Mesothelial cell of epicardium (in vitro differentiated cells): ENCODE measurements at regions not wholly inside any gene's neighbourhood (a gene's known extent, or its start where the extent isn't known, plus 50 kb on each side); places are given as distances from the start of the nearest gene placed in this dataset.
"Not testable (repeated sequence)": the region's sequence is repeated elsewhere in the genome, so short reads cannot be mapped to it uniquely, and the experiment has no call there.

Source experiments
- DNase-seq, 2 experiments: peaks; one replicate each; pipeline ENCODE4 v3.0.0; 2021; ENCODE audit warnings: low spot score in 2 of 2; ENCODE audit not compliant: unreplicated experiment in 2 of 2
- H3K27ac Mint-ChIP-seq: 2 replicates; pipeline ENCODE4 v1.8.0; 2021; ENCODE audit warnings: mixed read lengths
- H3K27me3 Mint-ChIP-seq: 2 replicates; pipeline ENCODE4 v1.8.0; 2021; ENCODE audit warnings: low read depth, mixed read lengths
- H3K36me3 Mint-ChIP-seq: 2 replicates; pipeline ENCODE4 v1.8.0; 2021; ENCODE audit warnings: mixed read lengths
- H3K4me1 Mint-ChIP-seq: 2 replicates; pipeline ENCODE4 v1.8.0; 2021; ENCODE audit warnings: mixed read lengths
- H3K4me3 Mint-ChIP-seq: 2 replicates; pipeline ENCODE4 v1.8.0; 2021; ENCODE audit warnings: mild to moderate bottlenecking, moderate library complexity, mixed read lengths
- H3K9me3 Mint-ChIP-seq: 2 replicates; pipeline ENCODE4 v1.8.0; 2021; ENCODE audit warnings: mixed read lengths
- CTCF ChIP-seq: fragments of 200-600 bp; sonication (generic); IDR thresholded peaks from one replicate; pipeline ENCODE4 v1.5.0; 2021; ENCODE audit warnings: antibody characterized with exemption; ENCODE audit not compliant: unreplicated experiment

- DNase-seq, result no peak
- no peaks in the 10 kb centered on the region for H3K27me3 Mint-ChIP-seq
- H3K36me3 Mint-ChIP-seq, result no peaks in the 10 kb centered on the region
- peaks cover 23% of the 10 kb centered on the region for H3K9me3 Mint-ChIP-seq
- TF ChIP-seq CTCF, result no peak
- H3K4me3 Mint-ChIP-seq, result no peak overlapping the region
- no peaks in the 10 kb centered on the region for H3K4me1 Mint-ChIP-seq
- no peak overlapping the region for H3K27ac Mint-ChIP-seq
Observed at GRCh38 chr7:119640326-119640725, 632.6 kb upstream of the KCND2 start.

GRCh38 chr7:119640861-119641260 lies 632.1 kb upstream of the KCND2 start:
- no peak for TF ChIP-seq CTCF
- Mint-ChIP-seq H3K27ac (no peak overlapping the region), H3K36me3 (no peaks in the 10 kb centered on the region), H3K4me1 (no peaks in the 10 kb centered on the region), H3K27me3 (no peaks in the 10 kb centered on the region), H3K4me3 (no peak overlapping the region), H3K9me3 (peaks cover 23% of the 10 kb centered on the region)
- no peak for DNase-seq

GRCh38 chr7:119643558-119643957 lies 629.4 kb upstream of the KCND2 start:
- no peaks in the 10 kb centered on the region for H3K27me3 Mint-ChIP-seq
- H3K4me3 Mint-ChIP-seq, result no peak overlapping the region
- TF ChIP-seq CTCF, result no peak
- peaks cover 20% of the 10 kb centered on the region for H3K9me3 Mint-ChIP-seq
- H3K4me1 Mint-ChIP-seq, result no peaks in the 10 kb centered on the region
- DNase-seq, result no peak
- no peaks in the 10 kb centered on the region for H3K36me3 Mint-ChIP-seq
- no peak overlapping the region for H3K27ac Mint-ChIP-seq

GRCh38 chr7:119647286-119647685 lies 625.7 kb upstream of the KCND2 start:
- TF ChIP-seq CTCF, result no peak
- no peaks in the 10 kb centered on the region for H3K4me1 Mint-ChIP-seq
- H3K27ac Mint-ChIP-seq, result no peak overlapping the region
- no peak overlapping the region for H3K4me3 Mint-ChIP-seq
- no peak for DNase-seq
- no peaks in the 10 kb centered on the region for H3K36me3 Mint-ChIP-seq
- peaks cover 26% of the 10 kb centered on the region for H3K9me3 Mint-ChIP-seq
- H3K27me3 Mint-ChIP-seq, result no peaks in the 10 kb centered on the region

GRCh38 chr7:119648752-119649151 lies 624.2 kb upstream of the KCND2 start:
- DNase-seq, H3K27me3 Mint-ChIP-seq, H3K4me1 Mint-ChIP-seq, H3K36me3 Mint-ChIP-seq, H3K4me3 Mint-ChIP-seq, H3K27ac Mint-ChIP-seq: not testable (repeated sequence)
- H3K9me3 Mint-ChIP-seq, result peaks cover 32% of the 10 kb centered on the region

- no peak overlapping the region for H3K4me3 Mint-ChIP-seq
- no peaks in the 10 kb centered on the region for H3K9me3 Mint-ChIP-seq
- no peak for DNase-seq
- no peaks in the 10 kb centered on the region for H3K4me1 Mint-ChIP-seq
- no peak overlapping the region for H3K27ac Mint-ChIP-seq
- TF ChIP-seq CTCF, result no peak
- no peaks in the 10 kb centered on the region for H3K27me3 Mint-ChIP-seq
- H3K36me3 Mint-ChIP-seq, result no peaks in the 10 kb centered on the region
Observed at GRCh38 chr7:119660080-119660479, 612.9 kb upstream of the KCND2 start.
